HG03175 (cell line): ENCODE measurements at regions not wholly inside any gene's neighbourhood (a gene's known extent, or its start where the extent isn't known, plus 50 kb on each side); places are given as distances from the start of the nearest gene placed in this dataset.
A peak's percentile ranks its signal among the peaks of the same experiment; 100 is the strongest.

Experiments
- ATAC-seq: cut with Tn5 transposase; IDR thresholded peaks from one replicate; pipeline ENCODE4 v1.9.1; 2021; ENCODE audit warnings: mild to moderate bottlenecking, moderate library complexity; ENCODE audit not compliant: unreplicated experiment

DNA sequence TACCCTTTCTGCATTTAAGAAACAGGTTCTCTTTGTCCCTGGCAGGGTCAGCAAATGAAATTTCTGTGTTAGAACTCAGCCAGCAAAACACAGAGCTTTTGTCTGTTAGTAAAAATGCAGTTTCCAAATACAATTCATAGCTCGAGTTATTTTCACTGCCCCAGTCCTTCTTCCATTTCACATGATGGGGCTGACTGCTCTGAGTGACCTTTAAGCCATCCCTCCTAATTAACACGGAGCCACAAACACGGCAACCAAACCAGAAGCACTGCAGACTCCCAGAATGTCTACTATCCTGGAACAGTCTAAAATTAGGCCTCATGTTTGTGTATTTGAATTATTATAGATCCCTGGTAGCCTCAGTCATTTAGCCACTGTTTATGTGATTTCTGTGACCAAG is 99.1 kb upstream of the RGS4 start:
- ATAC-seq = no peak

- ATAC-seq = no peak
Observed at GRCh38 chr1:162966613-162967012, 102.5 kb upstream of the RGS4 start.

- ATAC-seq = no peak
Observed at GRCh38 chr1:162964901-162965300, 103.9 kb upstream of the CCDC190 start.

- ATAC-seq = no peak
Observed at GRCh38 chr1:162956922-162957321, 95.9 kb upstream of the CCDC190 start.

- no peak for ATAC-seq
Observed at GRCh38 chr1:162954824-162955223, 93.8 kb upstream of the CCDC190 start.

GRCh38 chr1:162952956-162953355 is 92.0 kb upstream of the CCDC190 start:
- no peak for ATAC-seq

- ATAC-seq = peak; percentile 95
Observed at GRCh38 chr1:162951553-162952315, 90.8 kb upstream of the CCDC190 start.

DNA sequence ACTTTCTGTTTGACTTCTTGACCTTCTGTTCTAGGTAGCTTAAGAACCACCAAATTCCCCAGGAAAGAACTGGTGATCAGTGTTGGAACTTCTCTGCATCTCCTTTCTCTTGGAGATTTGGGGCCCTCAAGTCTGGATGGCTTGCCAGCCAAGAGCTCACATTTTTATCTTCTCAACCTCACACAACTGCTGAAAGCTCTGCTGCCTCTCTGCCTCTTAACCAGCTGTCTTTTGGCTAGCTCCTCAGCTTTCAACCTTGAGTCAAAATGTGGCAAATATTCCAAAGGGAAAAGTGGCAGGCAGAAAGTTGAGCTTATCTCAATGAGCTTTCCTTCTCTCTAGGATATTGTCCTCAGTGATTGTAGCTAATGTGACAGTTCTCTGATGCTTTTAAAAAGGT is 89.2 kb upstream of the CCDC190 start:
- no peak for ATAC-seq

GRCh38 chr1:162946701-162947100 is 85.7 kb upstream of the CCDC190 start:
- no peak for ATAC-seq

- no peak for ATAC-seq
Observed at GRCh38 chr1:162944974-162945674, 84.1 kb upstream of the CCDC190 start.

DNA sequence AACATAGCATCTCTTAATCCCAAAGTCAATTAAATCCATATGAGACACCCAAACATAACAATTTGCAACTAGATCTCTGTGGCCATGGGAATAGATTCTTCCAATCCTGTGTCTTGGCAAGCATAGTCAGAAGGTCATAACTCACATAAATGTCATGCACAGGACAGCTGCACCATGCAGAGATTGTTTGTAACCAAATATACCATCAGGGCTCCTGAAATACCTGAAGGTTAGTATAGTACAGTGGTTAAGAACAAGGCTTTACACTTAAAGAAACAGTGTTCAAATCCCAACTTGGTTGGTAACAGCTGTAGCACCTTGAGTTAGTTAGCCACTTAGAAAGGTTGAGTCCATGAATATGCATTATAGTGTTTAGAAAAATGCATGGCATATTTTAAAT is 82.6 kb upstream of the CCDC190 start:
- no peak for ATAC-seq

GRCh38 chr1:162942916-162943559 is 82.1 kb upstream of the CCDC190 start:
- no peak for ATAC-seq

DNA sequence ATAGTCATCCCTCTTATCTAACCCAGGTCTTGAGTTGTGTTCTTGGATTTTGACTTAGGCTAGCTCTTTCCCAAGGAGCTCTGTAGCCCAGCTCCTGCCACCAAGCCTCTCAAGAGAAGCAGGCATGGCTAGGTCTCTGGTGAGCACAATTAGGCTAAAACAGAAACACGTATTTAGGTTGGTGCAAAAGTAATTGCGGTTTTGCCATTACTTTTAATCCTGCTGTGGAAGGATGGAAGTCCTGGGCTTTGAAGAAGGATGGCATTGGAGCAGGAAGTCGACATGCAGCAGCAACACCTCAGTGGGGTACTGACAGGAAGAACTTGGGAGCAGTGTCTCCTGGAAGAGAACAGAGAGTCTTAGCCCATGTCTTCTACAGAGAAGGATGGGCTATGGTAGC is 80.0 kb upstream of the CCDC190 start:
- ATAC-seq = no peak

GRCh38 chr1:162939035-162939434 is 78.1 kb upstream of the CCDC190 start:
- ATAC-seq = no peak

DNA sequence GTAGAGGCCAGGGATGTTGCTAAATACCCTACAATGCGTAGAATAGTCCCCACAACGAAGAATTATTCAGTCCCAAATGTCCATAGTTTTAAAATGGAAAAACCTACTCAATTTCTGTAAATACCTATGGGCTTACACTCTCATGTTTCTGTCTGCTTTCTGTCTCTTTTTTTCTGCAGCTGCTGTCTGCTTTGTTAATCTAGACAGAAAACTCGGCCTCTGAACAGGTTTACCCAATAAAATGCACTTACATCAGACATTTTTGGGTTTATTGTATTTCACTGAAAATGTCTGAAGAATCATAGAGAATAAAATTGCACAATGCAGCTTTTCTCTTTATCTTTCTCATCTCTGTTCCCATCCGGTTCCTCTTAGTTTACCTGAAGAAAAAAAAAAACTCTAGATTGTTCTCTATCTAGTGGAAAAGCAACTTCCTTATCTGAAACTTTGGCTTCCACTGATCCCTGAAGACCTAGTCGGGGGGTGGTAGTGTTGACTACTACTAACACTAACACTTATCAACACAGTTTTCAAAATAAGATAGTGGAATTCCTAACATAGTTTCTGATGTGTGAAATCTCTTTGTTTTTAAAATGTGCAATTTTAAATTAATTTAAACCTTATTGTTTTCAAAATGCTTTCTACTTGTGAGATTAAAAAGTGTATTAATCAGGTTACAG is 76.9 kb upstream of the CCDC190 start:
- ATAC-seq = no peak

GRCh38 chr1:162930976-162931560 is 70.1 kb upstream of the CCDC190 start:
- ATAC-seq = no peak

- ATAC-seq = no peak
Observed at GRCh38 chr1:162930532-162930931, 69.6 kb upstream of the CCDC190 start.

GRCh38 chr1:162929177-162929576 is 68.2 kb upstream of the CCDC190 start:
- no peak for ATAC-seq

GRCh38 chr1:162928141-162928540 is 67.2 kb upstream of the CCDC190 start:
- ATAC-seq = no peak

GRCh38 chr1:162927421-162927820 is 66.4 kb upstream of the CCDC190 start:
- no peak for ATAC-seq

- ATAC-seq = no peak
Observed at GRCh38 chr1:162926906-162927305, 65.9 kb upstream of the CCDC190 start.
